GM20000 (cell line): ENCODE measurements at regions not wholly inside any gene's neighbourhood (a gene's known extent, or its start where the extent isn't known, plus 50 kb on each side); places are given as distances from the start of the nearest gene placed in this dataset.

Source experiments
- DNase-seq: peaks from one replicate; pipeline ENCODE4 v3.0.0; 2012; ENCODE audit warnings: low spot score
- TF ChIP-seq, protein P1 (sequence below): IDR thresholded peaks from 2 replicates; pipeline ENCODE4 v1.5.1; 2012; ENCODE audit warnings: mild to moderate bottlenecking, control low read depth; ENCODE audit errors: extremely low read depth, missing control alignments

DNA sequence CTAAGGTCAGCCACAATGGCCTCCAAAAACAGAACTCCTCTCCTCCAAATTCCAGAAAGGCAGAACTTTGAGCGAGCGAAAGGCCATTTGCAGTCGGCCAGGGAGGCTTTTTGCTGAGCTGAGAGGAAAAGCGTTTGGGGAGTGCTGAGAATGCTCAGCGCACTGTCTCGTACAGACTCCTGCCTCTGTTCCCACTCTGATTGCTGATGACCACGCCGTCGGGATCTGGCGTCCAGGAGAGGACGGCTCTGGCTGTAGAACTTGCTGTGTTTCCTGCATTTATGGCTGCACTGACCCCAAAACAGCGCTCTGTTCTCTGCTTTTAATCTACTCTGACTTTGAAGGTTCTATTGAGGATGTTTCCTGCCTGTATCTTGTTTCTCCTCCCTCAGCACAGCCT, 82.4 kb upstream of the WSCD2 start:
- DNase-seq: no peak

DNA sequence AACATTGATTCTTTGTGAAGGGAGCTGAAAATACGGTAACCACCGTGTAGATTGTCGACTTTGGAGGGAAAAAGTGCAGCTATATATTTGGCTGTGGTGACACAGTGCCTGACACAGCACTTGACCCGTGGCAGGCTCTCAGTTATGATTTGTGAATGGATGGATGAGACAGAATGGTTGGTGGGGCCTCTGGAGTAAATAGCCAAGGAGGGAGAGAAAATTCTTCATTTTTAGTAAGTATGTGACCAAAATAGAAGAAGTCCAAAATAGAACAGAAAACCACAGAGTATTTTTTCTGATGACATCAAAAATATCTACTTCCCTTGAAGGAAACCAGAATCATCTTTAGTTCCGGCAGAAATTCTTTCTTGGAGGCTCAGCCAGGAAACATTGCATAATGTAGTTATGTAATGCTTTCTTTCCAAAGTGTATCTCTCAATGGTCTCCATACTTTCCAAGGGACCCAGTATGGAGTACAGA, 82.0 kb upstream of the WSCD2 start:
- TF ChIP-seq, protein P1, sequence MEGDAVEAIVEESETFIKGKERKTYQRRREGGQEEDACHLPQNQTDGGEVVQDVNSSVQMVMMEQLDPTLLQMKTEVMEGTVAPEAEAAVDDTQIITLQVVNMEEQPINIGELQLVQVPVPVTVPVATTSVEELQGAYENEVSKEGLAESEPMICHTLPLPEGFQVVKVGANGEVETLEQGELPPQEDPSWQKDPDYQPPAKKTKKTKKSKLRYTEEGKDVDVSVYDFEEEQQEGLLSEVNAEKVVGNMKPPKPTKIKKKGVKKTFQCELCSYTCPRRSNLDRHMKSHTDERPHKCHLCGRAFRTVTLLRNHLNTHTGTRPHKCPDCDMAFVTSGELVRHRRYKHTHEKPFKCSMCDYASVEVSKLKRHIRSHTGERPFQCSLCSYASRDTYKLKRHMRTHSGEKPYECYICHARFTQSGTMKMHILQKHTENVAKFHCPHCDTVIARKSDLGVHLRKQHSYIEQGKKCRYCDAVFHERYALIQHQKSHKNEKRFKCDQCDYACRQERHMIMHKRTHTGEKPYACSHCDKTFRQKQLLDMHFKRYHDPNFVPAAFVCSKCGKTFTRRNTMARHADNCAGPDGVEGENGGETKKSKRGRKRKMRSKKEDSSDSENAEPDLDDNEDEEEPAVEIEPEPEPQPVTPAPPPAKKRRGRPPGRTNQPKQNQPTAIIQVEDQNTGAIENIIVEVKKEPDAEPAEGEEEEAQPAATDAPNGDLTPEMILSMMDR: no peak
- peak; percentile 7 for DNase-seq

More for the DNA sequence above, 82.4 kb upstream of the WSCD2 start:
- TF ChIP-seq, protein P1: no peak

DNA sequence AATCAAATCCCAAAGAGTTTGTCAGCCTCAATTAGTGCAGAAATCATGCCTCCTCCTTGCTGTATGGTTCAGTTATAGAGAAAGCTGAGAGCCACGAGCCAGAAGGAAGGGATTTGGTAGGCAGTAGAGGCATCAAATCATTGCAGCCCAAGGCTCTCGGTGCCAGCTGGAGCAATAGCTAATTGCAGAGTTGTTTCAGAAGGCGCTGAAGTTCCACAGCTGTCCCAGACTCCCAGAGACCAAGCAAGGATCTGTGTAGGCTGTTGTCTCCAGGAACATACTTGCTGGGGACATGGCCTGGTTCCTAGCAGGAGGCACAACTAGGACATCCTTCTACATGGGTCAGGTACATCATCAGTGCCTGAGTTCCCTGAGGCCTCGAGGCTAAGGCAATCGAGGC, 80.4 kb upstream of the WSCD2 start:
- TF ChIP-seq, protein P1: no peak
- no peak for DNase-seq

GRCh38 chr12:108050696-108051095, 78.4 kb upstream of the WSCD2 start:
- no peak for DNase-seq

GRCh38 chr12:108052260-108052659, 76.8 kb upstream of the WSCD2 start:
- DNase-seq: no peak
- TF ChIP-seq, protein P1: no peak

More at GRCh38 chr12:108050696-108051095, 78.4 kb upstream of the WSCD2 start:
- TF ChIP-seq, protein P1: no peak

DNA sequence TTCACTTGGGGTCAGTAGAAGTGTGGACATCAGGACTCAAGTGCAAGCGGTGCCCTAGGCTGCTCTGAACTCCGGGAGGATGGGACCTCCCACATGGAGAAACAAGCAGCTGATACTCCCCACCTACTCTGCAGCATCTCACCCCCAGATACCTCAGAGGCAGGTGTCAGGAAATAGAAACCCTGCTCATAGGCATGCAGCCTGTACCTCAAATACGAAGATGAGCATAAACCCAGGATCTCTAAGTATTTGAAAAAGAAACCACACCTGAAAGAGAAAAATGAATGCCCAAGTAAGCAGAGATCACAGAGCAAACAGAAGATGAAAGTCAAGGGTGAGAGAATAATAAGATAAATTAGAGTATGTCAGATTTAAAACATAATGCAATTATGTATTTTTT, 75.6 kb upstream of the WSCD2 start:
- no peak for DNase-seq
- TF ChIP-seq, protein P1: no peak

GRCh38 chr12:108054496-108054895, 74.6 kb upstream of the WSCD2 start:
- DNase-seq: no peak
- TF ChIP-seq, protein P1: no peak

DNA sequence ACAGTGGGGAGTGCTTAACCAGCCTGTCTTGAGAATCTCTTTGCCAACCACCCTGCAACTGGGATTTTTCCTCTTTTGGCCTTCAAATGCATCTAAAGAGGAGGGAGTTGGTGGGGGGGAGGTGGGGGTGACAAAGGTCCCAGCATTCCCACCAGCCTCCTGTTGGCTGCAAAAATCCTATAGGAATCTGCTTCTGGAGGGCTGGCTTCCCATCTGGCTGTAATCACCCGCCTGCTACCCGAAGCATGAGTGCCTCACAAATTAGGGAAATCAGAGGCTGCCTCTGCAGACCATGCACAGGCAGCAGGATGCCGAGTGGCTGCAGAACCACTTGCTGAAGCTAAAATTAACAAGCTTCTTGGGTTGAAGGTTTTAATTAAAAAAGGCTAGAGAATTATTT, 73.9 kb upstream of the WSCD2 start:
- TF ChIP-seq, protein P1: no peak
- DNase-seq: no peak
